RPMI8226 (cell line): ENCODE measurements at regions not wholly inside any gene's neighbourhood (a gene's known extent, or its start where the extent isn't known, plus 50 kb on each side); places are given as distances from the start of the nearest gene placed in this dataset.

Experiments used
- DNase-seq: peaks from one replicate; pipeline ENCODE4 v3.0.0-alpha.2; 2015

DNA sequence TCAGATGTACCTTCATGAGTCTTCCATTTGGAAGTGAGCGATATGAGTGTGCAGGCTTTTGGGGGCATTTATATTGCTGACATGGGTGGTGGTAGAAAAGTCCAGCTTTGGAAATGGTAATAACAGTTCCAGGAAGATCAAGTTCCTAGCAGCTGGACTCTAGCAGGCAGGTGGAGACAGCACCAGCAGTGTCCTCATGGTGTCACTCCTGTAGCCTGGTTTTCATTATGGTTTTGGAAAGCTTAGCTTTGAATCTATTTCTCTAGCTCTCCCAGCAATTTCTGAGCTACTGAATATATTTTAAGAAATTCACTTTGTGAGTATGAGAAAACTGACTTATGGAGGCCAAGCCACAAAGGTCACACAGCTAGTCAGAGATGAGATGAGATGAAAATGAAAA, 523.2 kb upstream of the HTR2A start:
- DNase-seq, result no peak

DNA sequence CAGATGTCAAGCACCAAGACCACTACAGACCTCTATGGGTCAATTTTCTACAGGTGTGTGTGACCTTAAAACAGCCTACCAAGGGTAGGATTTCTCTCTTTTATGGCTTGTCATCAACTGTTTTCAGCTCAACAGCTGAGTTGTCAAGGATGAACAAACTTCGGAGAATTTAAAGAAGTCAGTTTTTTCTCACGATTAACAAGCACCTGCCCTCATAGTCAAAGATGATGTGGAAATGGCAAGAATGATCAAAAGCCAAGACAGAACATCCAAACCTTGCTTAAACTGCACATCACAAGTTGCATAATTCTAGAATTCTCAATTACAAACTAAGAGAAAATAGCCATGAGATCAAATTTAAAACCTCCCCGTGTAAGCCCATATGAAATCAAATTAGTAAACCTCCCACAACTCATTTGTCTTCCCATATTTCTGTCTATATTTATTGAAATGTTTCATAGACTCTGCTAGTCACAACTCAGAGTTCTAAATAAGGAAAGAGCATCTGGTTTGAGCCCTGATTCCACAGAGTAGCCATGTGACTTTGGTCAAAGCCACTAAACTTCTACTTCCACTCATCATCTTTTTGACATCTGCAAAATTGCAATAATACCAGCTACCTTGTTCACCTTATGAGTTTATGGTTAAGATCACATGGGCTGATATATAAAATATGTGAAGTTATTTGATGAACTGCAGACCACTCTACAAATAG, 521.5 kb upstream of the HTR2A start:
- no peak for DNase-seq

DNA sequence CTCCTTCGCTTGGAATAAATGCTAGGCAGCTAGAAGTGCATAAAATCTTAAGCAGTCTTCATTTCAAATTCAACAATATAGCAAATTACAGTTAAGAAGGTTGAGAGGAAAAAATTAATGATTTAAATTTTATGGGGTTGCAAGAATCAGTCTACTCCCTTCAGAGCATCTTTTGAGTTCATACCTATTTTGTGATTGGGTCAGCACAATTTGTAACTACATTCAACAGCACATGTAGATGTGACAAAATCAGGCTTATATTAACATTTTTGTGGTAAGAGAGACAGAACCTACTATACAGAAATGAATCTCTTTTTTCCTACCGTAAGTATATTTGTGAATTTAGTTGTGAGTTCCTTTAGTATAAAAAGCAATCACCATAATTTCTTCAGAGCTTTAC, 520.6 kb upstream of the HTR2A start:
- DNase-seq, result no peak

GRCh38 chr13:47415048-47415447, 518.2 kb upstream of the HTR2A start:
- DNase-seq, result no peak

- no peak for DNase-seq
These were observed 516.7 kb upstream of the HTR2A start for GRCh38 chr13:47413526-47413925.

DNA sequence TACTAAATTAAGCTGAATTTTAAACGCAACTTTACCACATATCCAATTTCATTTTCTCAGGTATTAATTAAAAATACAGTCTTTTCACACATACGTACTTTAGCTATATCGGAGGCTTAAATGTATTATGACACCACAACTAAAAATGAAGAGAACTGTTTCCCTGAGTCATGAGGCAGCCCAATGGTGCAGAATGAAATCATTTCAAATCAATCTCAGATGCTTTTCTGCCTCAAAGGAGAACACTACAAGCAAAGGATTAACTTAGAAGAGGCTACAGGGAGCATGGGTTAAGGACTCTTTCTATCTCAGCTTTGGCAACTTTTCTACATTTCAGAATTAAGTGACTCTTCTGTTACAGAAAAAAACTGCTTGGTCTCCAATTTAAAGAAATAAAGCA, 516.3 kb upstream of the HTR2A start:
- no peak for DNase-seq

GRCh38 chr13:47409778-47410177, 512.9 kb upstream of the HTR2A start:
- DNase-seq, result no peak

DNA sequence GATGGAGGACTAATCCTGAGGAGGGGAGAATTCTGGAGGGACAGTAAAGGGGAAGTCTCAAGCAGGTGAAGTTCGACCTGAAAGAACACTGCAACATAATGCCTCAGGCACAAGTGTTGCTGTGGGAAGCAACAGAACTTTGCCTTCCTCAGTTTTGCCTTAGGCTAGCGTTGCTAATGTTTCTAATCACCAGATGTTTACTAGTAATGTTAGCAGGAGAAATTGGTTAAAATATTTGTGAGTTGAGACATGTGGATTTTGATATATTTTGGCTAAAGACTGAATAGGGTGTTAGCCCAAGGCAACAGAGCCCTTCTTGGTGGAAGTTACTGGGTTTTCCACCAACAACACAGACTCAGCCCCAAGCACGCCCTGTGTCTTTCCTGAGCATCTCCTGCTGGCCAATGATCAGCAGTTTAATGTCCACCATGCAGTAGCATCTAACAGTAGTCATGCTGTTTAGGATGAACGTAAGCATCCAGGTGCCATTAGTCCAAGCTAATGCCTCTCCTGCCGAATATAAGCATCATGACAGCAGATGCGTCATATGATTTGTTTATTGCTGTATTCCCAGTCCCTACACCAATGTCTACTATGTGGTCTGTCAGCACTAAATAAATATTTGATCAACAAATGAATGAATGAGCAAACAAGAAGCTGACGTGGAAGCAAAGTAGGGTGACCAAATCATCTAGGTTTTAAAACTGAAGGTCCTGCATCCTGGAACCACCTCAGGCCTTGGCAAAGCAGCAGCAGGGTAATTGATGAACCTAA, 511.9 kb upstream of the HTR2A start:
- DNase-seq, result no peak

- DNase-seq, result no peak
These were observed 511.0 kb upstream of the HTR2A start for GRCh38 chr13:47407808-47408207.

- no peak for DNase-seq
These were observed 502.7 kb upstream of the HTR2A start for GRCh38 chr13:47399599-47399998.

DNA sequence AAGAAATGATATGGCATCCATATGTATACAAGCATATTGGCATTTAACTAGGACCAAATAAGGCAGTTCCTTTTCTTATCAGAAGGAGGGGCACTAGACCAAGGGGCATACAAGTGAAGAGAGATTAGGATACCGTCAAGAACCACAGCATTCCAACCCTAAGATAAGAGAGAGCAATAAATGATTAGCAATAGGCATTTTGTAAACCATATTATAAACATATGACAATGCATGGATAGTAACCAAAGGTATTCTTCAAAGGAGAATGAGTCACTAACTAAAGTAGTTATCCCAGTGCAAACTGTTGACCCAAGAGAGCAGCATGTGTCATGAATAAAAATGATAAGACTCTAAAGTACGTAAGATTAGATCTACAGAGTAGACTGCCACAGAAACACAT, 500.9 kb upstream of the HTR2A start:
- DNase-seq, result no peak

DNA sequence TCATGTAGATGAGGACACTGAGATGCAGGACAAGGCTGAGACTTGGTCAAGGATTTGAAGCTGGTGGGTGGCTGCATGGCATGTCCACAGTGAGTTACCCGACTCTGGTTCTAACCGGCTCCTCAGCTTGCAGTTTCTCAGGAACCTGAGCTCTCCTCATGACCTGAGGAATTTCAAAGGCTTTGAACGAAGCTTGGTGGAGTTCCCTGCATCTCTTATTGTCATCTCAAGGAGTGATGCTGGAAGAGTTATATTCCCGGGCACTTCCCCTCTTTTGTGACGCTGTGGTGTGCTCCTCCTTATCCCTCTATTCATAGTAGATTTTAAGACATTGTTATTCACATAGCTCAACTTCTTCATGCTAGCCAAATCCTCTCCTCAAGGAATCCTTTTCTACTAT, 500.1 kb upstream of the HTR2A start:
- no peak for DNase-seq

GRCh38 chr13:47374741-47375140, 477.9 kb upstream of the HTR2A start:
- no peak for DNase-seq

- no peak for DNase-seq
These were observed 475.9 kb upstream of the HTR2A start for GRCh38 chr13:47372751-47373150.

DNA sequence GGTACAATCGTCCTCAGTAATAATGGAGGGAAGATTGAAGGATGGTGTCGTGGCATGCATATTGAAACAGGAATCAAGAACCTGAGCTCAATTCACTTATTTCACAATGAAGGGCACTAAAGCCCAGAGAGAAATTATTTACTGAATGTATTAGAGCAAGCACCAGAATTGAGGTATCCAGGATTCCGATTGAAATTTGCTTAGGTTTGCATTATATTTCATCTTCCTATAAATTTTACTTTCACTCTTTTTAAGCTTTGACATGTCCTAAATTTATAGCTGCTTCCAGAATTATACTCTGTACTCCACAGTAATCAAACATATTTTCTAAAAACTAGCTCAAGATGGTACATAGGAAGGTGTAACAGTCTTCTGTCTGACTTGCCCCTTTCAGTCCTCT, 454.9 kb upstream of the HTR2A start:
- DNase-seq, result no peak

DNA sequence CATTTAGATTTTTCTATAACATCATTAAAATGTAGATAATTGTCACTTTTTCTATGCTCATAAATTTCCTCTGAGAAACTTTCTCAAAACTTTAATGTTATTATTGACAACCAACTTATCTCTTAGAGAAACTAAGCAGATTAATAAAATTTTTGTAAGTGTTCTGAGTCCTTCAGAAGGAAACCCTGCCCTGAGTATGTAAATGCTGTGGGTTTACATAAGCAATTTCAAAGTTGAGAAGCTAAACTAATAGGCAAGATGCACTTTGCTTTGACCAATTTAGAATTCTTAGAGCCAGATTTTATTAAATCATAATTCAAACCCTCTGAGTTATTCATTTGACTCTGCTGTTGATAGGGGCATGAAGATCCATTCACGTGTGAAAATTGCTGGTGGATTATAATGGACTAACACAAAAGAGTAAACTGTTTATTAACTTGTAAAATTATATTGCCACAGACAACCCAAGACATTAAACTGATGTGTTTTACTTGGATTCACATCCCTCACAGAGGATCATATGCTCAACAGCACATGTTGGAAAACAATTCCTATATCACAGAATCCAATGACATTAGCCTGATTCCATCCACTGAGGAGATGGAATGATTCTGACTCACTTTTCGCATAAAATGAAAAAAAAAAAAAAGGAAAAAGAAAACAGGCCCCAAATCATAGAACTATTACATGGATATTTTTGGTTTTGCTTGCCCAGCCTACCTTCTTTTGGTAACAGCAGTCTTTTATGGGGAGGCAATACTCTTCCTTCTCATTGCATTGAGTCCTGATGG, 453.7 kb upstream of the HTR2A start:
- no peak for DNase-seq

DNA sequence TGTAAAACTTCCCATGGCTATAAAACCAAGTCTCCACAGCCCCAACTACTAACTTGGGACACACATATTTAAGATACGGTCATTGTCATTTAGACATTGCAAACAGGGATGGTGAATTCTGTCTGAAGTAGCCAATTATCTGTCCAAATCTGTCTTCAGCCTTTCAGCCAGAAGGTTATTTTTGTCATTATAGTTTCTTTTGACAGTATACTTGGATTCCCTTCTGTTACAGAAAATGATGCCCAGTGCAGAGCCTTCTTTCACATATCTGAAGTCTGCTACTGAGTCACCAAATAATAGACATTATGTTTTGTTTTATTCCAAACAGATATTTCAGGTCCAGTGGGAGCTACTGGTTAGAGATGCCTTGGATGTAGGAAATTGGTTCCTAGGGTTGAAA, 452.4 kb upstream of the HTR2A start:
- DNase-seq, result no peak

- DNase-seq, result no peak
These were observed 441.1 kb upstream of the HTR2A start for GRCh38 chr13:47337781-47338507.

DNA sequence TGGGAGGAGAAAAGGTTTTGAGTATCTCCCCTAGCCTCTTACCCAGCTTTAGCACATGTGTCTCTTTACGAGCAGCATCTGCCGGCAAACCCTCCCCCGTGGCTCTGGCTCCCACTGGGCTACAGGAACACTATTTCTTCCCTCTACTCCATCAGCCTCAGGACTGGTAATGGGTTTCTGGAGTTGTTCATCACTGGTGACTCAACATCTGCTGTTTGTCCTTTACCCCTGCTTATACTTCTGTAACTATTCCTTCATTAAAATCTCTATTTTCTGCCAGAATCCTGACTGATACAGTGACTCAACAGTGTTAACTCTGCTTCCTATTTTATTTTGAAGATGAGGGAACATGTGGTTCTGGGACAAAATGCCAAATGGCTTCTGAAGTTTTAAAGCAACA, 437.3 kb upstream of the HTR2A start:
- DNase-seq, result no peak

- DNase-seq, result no peak
These were observed 435.3 kb upstream of the HTR2A start for GRCh38 chr13:47332149-47332548.

DNA sequence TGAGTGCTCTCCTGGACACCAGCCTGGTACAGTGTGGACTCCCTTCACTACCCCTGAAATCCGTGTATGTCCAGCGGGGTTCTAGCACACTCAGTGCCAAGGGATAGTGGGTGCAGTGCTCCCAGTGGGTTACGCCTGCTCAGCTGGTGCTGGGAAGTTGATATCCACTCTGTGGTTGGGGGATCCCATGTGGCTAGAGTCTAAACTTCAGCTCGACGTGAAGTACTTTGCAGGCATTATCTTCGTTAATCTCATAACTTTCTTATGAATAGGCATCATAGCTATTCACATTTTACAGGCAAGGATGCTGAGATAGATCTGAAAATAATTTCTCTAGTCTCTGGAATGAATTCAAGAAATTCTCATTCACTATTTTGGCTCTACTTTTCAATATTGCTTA, 433.2 kb upstream of the HTR2A start:
- no peak for DNase-seq

- DNase-seq, result no peak
These were observed 431.0 kb upstream of the HTR2A start for GRCh38 chr13:47327861-47328260.

- DNase-seq, result no peak
These were observed 429.2 kb upstream of the HTR2A start for GRCh38 chr13:47326061-47326460.
